PC-9 (cell line): ENCODE measurements at regions not wholly inside any gene's neighbourhood (a gene's known extent, or its start where the extent isn't known, plus 50 kb on each side); places are given as distances from the start of the nearest gene placed in this dataset.

Experiments
- BruUV-seq: library from RNA; stranded (reverse); fragments of 400-500 nt; replicated peaks from 2 replicates; lab custom pipeline; 2021; lab: Mats Ljungman, UMichigan
- CTCF ChIA-PET: fragments of 300-600 bp; sonication (Branson Sonifier 250); formaldehyde crosslinking; loops from one replicate; lab custom pipeline; 2022; ENCODE audit warnings: antibody characterized with exemption; lab: Charles Lee
- POLR2A ChIA-PET: fragments of 300-600 bp; sonication (Branson Sonifier 250); formaldehyde crosslinking; loops from one replicate; lab custom pipeline; 2022; ENCODE audit warnings: antibody characterized with exemption; ENCODE audit not compliant: unreplicated experiment; lab: Charles Lee
- DNase-seq, 2 experiments: peaks; one replicate each; pipeline versions ENCODE4 v3.0.0 to v3.0.0-alpha.2; 2015 to 2022; ENCODE audit warnings: mixed read lengths in 1 of 2
- H2AFZ ChIP-seq: fragments of 200-600 bp; sonication (generic); 2 replicates; pipeline ENCODE4 v1.8.1; 2017; ENCODE audit warnings: antibody characterized with exemption
- H3F3A ChIP-seq: fragments of 200-600 bp; sonication (generic); 2 replicates; pipeline ENCODE4 v1.8.1; 2017; ENCODE audit warnings: antibody characterized with exemption, mild to moderate bottlenecking, low read depth; ENCODE audit not compliant: insufficient read depth
- H3K27ac ChIP-seq: fragments of 200-600 bp; sonication (generic); 2 replicates; pipeline ENCODE4 v1.6.1; 2016; ENCODE audit warnings: mixed run types
- H3K27me3 ChIP-seq: fragments of 200-600 bp; sonication (generic); 2 replicates; pipeline ENCODE4 v1.6.1; 2016; ENCODE audit warnings: low read depth, mixed run types; ENCODE audit not compliant: insufficient read depth
- H3K36me3 ChIP-seq: fragments of 200-600 bp; sonication (generic); 2 replicates; pipeline ENCODE4 v1.6.1; 2016; ENCODE audit warnings: low read depth, mixed run types
- H3K4me1 ChIP-seq: fragments of 200-600 bp; sonication (generic); replicated peaks from 2 replicates; pipeline ENCODE4 v1.6.1; 2016; ENCODE audit warnings: mixed run types; ENCODE audit not compliant: insufficient read depth
- H3K4me2 ChIP-seq: fragments of 200-600 bp; sonication (generic); 2 replicates; pipeline ENCODE4 v1.6.1; 2017; ENCODE audit warnings: mixed run types
- H3K4me3 ChIP-seq: fragments of 200-600 bp; sonication (generic); 2 replicates; pipeline ENCODE4 v1.6.1; 2016; ENCODE audit warnings: mixed run types
- H3K79me2 ChIP-seq: fragments of 200-600 bp; sonication (generic); 2 replicates; pipeline ENCODE4 v1.6.1; 2017; ENCODE audit warnings: low read depth, mixed run types
- H3K9me2 ChIP-seq: fragments of 200-600 bp; sonication (generic); 2 replicates; pipeline ENCODE4 v1.8.1; 2017; ENCODE audit warnings: mild to moderate bottlenecking; ENCODE audit not compliant: insufficient read depth
- H3K9me3 ChIP-seq: fragments of 200-600 bp; sonication (generic); 2 replicates; pipeline ENCODE4 v1.8.1; 2016; ENCODE audit warnings: low read depth; ENCODE audit not compliant: insufficient read depth
- H4K20me1 ChIP-seq: fragments of 200-600 bp; sonication (generic); 2 replicates; pipeline ENCODE4 v1.8.1; 2017; ENCODE audit not compliant: insufficient read depth
- EZH2 ChIP-seq: fragments of 200-600 bp; sonication (generic); IDR thresholded peaks from 2 replicates; pipeline ENCODE4 v1.8.0; 2017; ENCODE audit warnings: antibody characterized with exemption, low read depth
- intact Hi-C: fragments of 100-400 bp; cut with micrococcal nuclease; formaldehyde crosslinking; loops from one replicate; pipeline ENCODE4 v1.10.0; 2022; ENCODE audit not compliant: unreplicated experiment
- TF ChIP-seq, protein P1 (sequence below): fragments of 200-600 bp; sonication (generic); conservative IDR thresholded peaks from 2 replicates; pipeline ENCODE4 v1.6.1; 2017; ENCODE audit warnings: mixed run types, antibody characterized with exemption, mild to moderate bottlenecking, moderate library complexity

DNA sequence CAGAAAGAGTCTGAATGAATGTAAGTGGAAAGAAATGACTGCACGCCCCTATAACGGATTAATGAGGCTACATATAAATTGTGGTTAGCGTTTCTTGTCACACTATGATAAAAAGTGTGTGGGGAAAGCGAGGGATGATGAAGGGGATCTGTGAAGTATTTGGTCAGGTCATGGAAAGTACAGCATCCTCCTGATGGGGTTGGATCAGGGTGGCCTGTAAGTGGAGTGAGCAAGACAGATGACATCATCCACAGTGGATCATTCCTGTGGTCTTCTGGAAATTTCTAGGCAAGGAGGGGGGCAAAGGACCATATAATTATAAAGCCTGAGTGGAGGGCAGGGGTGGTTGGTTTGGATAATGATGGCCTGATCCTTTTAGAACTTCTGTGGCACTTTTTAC is 606.0 kb downstream of the INHBA start:
- Histone ChIP-seq H4K20me1 (no peaks in the 10 kb centered on the region), H3K9me3 (peaks cover 27% of the 10 kb centered on the region), H3F3A (no peaks in the 10 kb centered on the region), H3K79me2 (no peaks in the 10 kb centered on the region), H3K27ac (no peak overlapping the region), H2AFZ (no peak overlapping the region), H3K27me3 (no peaks in the 10 kb centered on the region), H3K36me3 (no peaks in the 10 kb centered on the region), H3K4me3 (no peak overlapping the region), H3K4me2 (no peak overlapping the region), H3K4me1 (no peaks in the 10 kb centered on the region), H3K9me2 (no peaks in the 10 kb centered on the region)
- TF ChIP-seq, protein P1, sequence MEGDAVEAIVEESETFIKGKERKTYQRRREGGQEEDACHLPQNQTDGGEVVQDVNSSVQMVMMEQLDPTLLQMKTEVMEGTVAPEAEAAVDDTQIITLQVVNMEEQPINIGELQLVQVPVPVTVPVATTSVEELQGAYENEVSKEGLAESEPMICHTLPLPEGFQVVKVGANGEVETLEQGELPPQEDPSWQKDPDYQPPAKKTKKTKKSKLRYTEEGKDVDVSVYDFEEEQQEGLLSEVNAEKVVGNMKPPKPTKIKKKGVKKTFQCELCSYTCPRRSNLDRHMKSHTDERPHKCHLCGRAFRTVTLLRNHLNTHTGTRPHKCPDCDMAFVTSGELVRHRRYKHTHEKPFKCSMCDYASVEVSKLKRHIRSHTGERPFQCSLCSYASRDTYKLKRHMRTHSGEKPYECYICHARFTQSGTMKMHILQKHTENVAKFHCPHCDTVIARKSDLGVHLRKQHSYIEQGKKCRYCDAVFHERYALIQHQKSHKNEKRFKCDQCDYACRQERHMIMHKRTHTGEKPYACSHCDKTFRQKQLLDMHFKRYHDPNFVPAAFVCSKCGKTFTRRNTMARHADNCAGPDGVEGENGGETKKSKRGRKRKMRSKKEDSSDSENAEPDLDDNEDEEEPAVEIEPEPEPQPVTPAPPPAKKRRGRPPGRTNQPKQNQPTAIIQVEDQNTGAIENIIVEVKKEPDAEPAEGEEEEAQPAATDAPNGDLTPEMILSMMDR = no peak
- TF ChIP-seq EZH2 = no peak
- BruUV-seq = no TSS peak
- DNase-seq = no peak
- intact Hi-C loops = no loop called here
- CTCF ChIA-PET = no interaction called here
- POLR2A ChIA-PET = no interaction called here

DNA sequence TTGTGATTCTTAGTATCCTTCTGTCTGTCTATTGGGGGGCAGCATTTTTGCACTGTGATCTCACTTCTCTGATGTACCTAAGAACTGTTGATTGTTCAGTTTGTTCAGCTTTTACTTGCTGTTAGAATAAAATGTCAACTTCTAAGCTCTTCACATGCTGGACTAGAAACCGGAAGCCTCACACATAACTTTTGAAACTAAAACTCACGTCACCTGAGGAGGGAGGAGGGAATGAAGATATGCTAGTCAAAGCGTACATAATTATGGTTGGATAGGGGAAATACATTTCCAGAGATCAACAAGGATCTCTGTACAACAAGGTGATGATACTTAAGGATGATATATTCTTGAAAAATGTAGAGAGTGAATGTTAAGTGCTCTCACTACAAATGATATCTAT is 609.7 kb downstream of the INHBA start:
- no TSS peak for BruUV-seq
- no peaks in the 10 kb centered on the region for H3K4me1 ChIP-seq
- H3K9me2 ChIP-seq = no peaks in the 10 kb centered on the region; the same call in none of the 2 replicates
- DNase-seq = no peak
- CTCF ChIA-PET = no interaction called here
- no peaks in the 10 kb centered on the region for H4K20me1 ChIP-seq
- no peaks in the 10 kb centered on the region for H3K27me3 ChIP-seq
- H3K27ac ChIP-seq = no peak overlapping the region
- H3F3A ChIP-seq = no peaks in the 10 kb centered on the region
- intact Hi-C loops = no loop called here
- H3K4me2 ChIP-seq = no peak overlapping the region
- peaks cover 12% of the 10 kb centered on the region; the same call in 1 of the 2 replicates for H3K9me3 ChIP-seq
- POLR2A ChIA-PET = no interaction called here
- no peaks in the 10 kb centered on the region for H3K36me3 ChIP-seq
- no peaks in the 10 kb centered on the region for H3K79me2 ChIP-seq
- no peak overlapping the region for H3K4me3 ChIP-seq
- TF ChIP-seq, protein P1 = no peak
- no peak for TF ChIP-seq EZH2
- H2AFZ ChIP-seq = no peak overlapping the region

DNA sequence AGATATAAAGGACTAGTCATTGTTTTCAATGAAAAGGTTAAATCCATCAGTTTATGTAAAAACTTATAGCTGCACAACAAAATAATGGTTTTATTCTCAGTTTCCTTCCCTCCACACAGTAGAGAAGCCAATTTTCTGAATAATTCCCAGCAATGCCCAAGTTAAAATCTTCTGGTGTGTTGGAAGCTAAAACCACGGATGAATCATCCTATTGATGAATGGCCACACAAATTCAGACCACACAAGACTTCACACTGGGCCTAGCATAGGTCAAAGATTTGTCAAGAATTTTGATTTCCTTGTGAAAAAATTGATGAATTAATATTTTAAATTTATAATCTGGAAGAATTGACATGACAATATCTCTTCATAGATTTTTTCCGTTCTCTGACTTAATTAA is 617.6 kb downstream of the INHBA start:
- POLR2A ChIA-PET = no interaction called here
- TF ChIP-seq, protein P1 = no peak
- TF ChIP-seq EZH2 = no peak
- no peaks in the 10 kb centered on the region for H4K20me1 ChIP-seq
- BruUV-seq = no TSS peak
- no peak for DNase-seq
- H3K36me3 ChIP-seq = no peaks in the 10 kb centered on the region
- H3K4me1 ChIP-seq = no peaks in the 10 kb centered on the region
- no peak overlapping the region for H2AFZ ChIP-seq
- intact Hi-C loops = no loop called here
- H3K4me3 ChIP-seq = no peak overlapping the region
- peaks cover 3% of the 10 kb centered on the region; the same call in 1 of the 2 replicates for H3K9me3 ChIP-seq
- no peak overlapping the region for H3K4me2 ChIP-seq
- H3K9me2 ChIP-seq = no peaks in the 10 kb centered on the region; the same call in 1 of the 2 replicates
- CTCF ChIA-PET = interaction anchor here (0.7 kb wide), 1 partner anchor 363 kb away, joined by 6 read pairs; no protein-coding TSS in a partner anchor
- H3F3A ChIP-seq = no peaks in the 10 kb centered on the region
- H3K79me2 ChIP-seq = no peaks in the 10 kb centered on the region
- H3K27me3 ChIP-seq = no peaks in the 10 kb centered on the region
- H3K27ac ChIP-seq = no peak overlapping the region
